Smooth muscle cell (in vitro differentiated cells): ENCODE measurements at regions not wholly inside any gene's neighbourhood (a gene's known extent, or its start where the extent isn't known, plus 50 kb on each side); places are given as distances from the start of the nearest gene placed in this dataset.

Experiments
- DNase-seq: peaks from one replicate; lab custom pipeline; 2025; ENCODE audit not compliant: unreplicated experiment; lab: John Stamatoyannopoulos, UW
- H2AFZ ChIP-seq: fragments of 200-600 bp; sonication (generic); 2 replicates; pipeline ENCODE4 v1.6.0; 2016; ENCODE audit warnings: antibody characterized with exemption, low read depth, mild to moderate bottlenecking
- H3F3A ChIP-seq: fragments of 200-600 bp; sonication (generic); 2 replicates; pipeline ENCODE4 v1.6.0; 2017; ENCODE audit warnings: antibody characterized with exemption, low read depth
- H3K27ac ChIP-seq: fragments of 200-600 bp; sonication (generic); 2 replicates; pipeline ENCODE4 v1.5.1; 2016; ENCODE audit warnings: low read depth, mild to moderate bottlenecking
- H3K27me3 ChIP-seq: fragments of 200-600 bp; sonication (generic); 2 replicates; pipeline ENCODE4 v1.6.1; 2016; ENCODE audit warnings: low read depth, mild to moderate bottlenecking
- H3K36me3 ChIP-seq: fragments of 200-600 bp; sonication (generic); 2 replicates; pipeline ENCODE4 v1.5.1; 2016; ENCODE audit warnings: low read depth
- H3K4me1 ChIP-seq: fragments of 200-600 bp; sonication (generic); 2 replicates; pipeline ENCODE4 v1.5.1; 2016; ENCODE audit warnings: low read depth
- H3K4me2 ChIP-seq: fragments of 200-600 bp; sonication (generic); 2 replicates; pipeline ENCODE4 v1.6.0; 2016; ENCODE audit warnings: mild to moderate bottlenecking
- H3K4me3 ChIP-seq: fragments of 200-600 bp; sonication (generic); 2 replicates; pipeline ENCODE4 v1.5.1; 2016; ENCODE audit warnings: mild to moderate bottlenecking
- H3K79me2 ChIP-seq: fragments of 200-600 bp; sonication (generic); 2 replicates; pipeline ENCODE4 v1.6.0; 2016; ENCODE audit warnings: low read depth, mild to moderate bottlenecking
- H3K9ac ChIP-seq: fragments of 200-600 bp; sonication (generic); 2 replicates; pipeline ENCODE4 v1.6.0; 2016; ENCODE audit warnings: low read depth
- H3K9me3 ChIP-seq: fragments of 200-600 bp; sonication (generic); replicated peaks from 2 replicates; pipeline ENCODE4 v1.5.1; 2016; ENCODE audit warnings: low read depth
- H4K20me1 ChIP-seq: fragments of 200-600 bp; sonication (generic); 2 replicates; pipeline ENCODE4 v1.6.0; 2016; ENCODE audit warnings: low read depth
- CTCF ChIP-seq: fragments of 200-600 bp; sonication (generic); IDR thresholded peaks from 2 replicates; pipeline ENCODE4 v1.5.1; 2017; ENCODE audit warnings: borderline replicate concordance, mild to moderate bottlenecking, antibody characterized with exemption; ENCODE audit not compliant: insufficient read depth, poor library complexity, severe bottlenecking
- WGBS: methylation state at CpG from one replicate; pipeline ENCODE4 v1.1.7; 2016; ENCODE audit warnings: low lambda C conversion rate; 5-methylcytosine and 5-hydroxymethylcytosine counted together

- Histone ChIP-seq H3K36me3 (no peaks in the 10 kb centered on the region), H3K4me3 (no peak overlapping the region), H3K79me2 (no peaks in the 10 kb centered on the region), H4K20me1 (no peaks in the 10 kb centered on the region), H3K4me2 (no peak overlapping the region), H2AFZ (no peak overlapping the region), H3K9ac (no peak overlapping the region), H3F3A (no peaks in the 10 kb centered on the region), H3K27ac (no peak overlapping the region), H3K9me3 (no peaks in the 10 kb centered on the region), H3K27me3 (peaks cover 8% of the 10 kb centered on the region), H3K4me1 (no peaks in the 10 kb centered on the region)
- WGBS = 95% methylated on average over 6 of the region's 6 CpGs
- no peak for TF ChIP-seq CTCF
- no peak for DNase-seq
These were observed 91.0 kb downstream of the SETD4 start for GRCh38 chr21:35969281-35969680.

GRCh38 chr21:35968564-35968963 lies 91.8 kb downstream of the SETD4 start:
- H4K20me1 ChIP-seq = no peaks in the 10 kb centered on the region
- no peaks in the 10 kb centered on the region for H3K36me3 ChIP-seq
- no peaks in the 10 kb centered on the region for H3F3A ChIP-seq
- no peak for TF ChIP-seq CTCF
- no peaks in the 10 kb centered on the region for H3K9me3 ChIP-seq
- no peak overlapping the region for H3K4me2 ChIP-seq
- no peak overlapping the region for H3K9ac ChIP-seq
- H3K4me3 ChIP-seq = no peak overlapping the region
- H3K27me3 ChIP-seq = peaks cover 8% of the 10 kb centered on the region
- WGBS = 94% methylated on average over 3 of the region's 3 CpGs
- H3K4me1 ChIP-seq = no peaks in the 10 kb centered on the region
- H3K27ac ChIP-seq = no peak overlapping the region
- no peak overlapping the region for H2AFZ ChIP-seq
- H3K79me2 ChIP-seq = no peaks in the 10 kb centered on the region
- no peak for DNase-seq

- TF ChIP-seq CTCF = no peak
- peaks cover 8% of the 10 kb centered on the region for H3K27me3 ChIP-seq
- H3K4me3 ChIP-seq = no peak overlapping the region
- H3K4me1 ChIP-seq = no peaks in the 10 kb centered on the region
- H3K36me3 ChIP-seq = no peaks in the 10 kb centered on the region
- H3K27ac ChIP-seq = no peak overlapping the region
- no peak overlapping the region for H3K4me2 ChIP-seq
- no peaks in the 10 kb centered on the region for H3K9me3 ChIP-seq
- H3F3A ChIP-seq = no peaks in the 10 kb centered on the region
- no peak overlapping the region for H2AFZ ChIP-seq
- no peak for DNase-seq
- H3K79me2 ChIP-seq = no peaks in the 10 kb centered on the region
- 83% methylated on average over 4 of the region's 4 CpGs for WGBS
- no peaks in the 10 kb centered on the region for H4K20me1 ChIP-seq
- no peak overlapping the region for H3K9ac ChIP-seq
These were observed 94.6 kb downstream of the SETD4 start for GRCh38 chr21:35965699-35966098.

GRCh38 chr21:35963920-35964451 lies 96.3 kb downstream of the SETD4 start:
- Histone ChIP-seq H3K27me3 (peaks cover 8% of the 10 kb centered on the region), H2AFZ (no peak overlapping the region), H3K4me1 (no peaks in the 10 kb centered on the region), H3K79me2 (no peaks in the 10 kb centered on the region), H3F3A (no peaks in the 10 kb centered on the region), H3K36me3 (no peaks in the 10 kb centered on the region), H3K9me3 (no peaks in the 10 kb centered on the region), H3K4me2 (no peak overlapping the region), H3K27ac (no peak overlapping the region), H3K4me3 (no peak overlapping the region), H3K9ac (no peak overlapping the region), H4K20me1 (no peaks in the 10 kb centered on the region)
- WGBS = 88% methylated on average over 9 of the region's 9 CpGs
- no peak for TF ChIP-seq CTCF
- no peak for DNase-seq
